Pancreas (tissue), 10 donors: ENCODE measurements at regions not wholly inside any gene's neighbourhood (a gene's known extent, or its start where the extent isn't known, plus 50 kb on each side); places are given as distances from the start of the nearest gene placed in this dataset.

Source experiments
- ATAC-seq, 4 donors: fragments of 200-7000 bp; cut with Tn5 transposase; one replicate each; pipeline versions ENCODE4 v1.8.0 to v1.9.1; 2020; ENCODE audit warnings: mild to moderate bottlenecking in 4 of 4, moderate library complexity in 4 of 4
- DNase-seq, 6 donors: peaks; one replicate each; pipeline ENCODE4 v3.0.0-alpha.2; 2020
- FAIRE-seq: peaks from 2 replicates; lab custom pipeline; 2012; peaks lifted over from hg19 to GRCh38; lab: Jason Lieb, UNC
- H3K27ac ChIP-seq, 4 donors: fragments of 200-600 bp; sonication (generic); 1 replicate in 3 of 4; 2 replicates in 1 of 4; pipeline versions ENCODE4 v1.5.0 to v1.8.0; 2020
- H3K27me3 ChIP-seq, 4 donors: fragments of 200-600 bp; one replicate each; pipeline ENCODE4 v1.8.0; 2021
- H3K36me3 ChIP-seq, 3 donors: fragments of 200-600 bp; sonication (generic) in 1 of 3; one replicate each; pipeline versions ENCODE4 v1.5.0 to v1.8.0; 2020 to 2021
- H3K4me1 ChIP-seq, 3 donors: fragments of 200-600 bp; one replicate each; pipeline ENCODE4 v1.8.0; 2021
- H3K4me3 ChIP-seq, 4 donors: fragments of 200-600 bp; sonication (generic) in 2 of 4; one replicate each; pipeline versions ENCODE4 v1.5.0 to v1.8.0; 2020 to 2021
- H3K9me3 ChIP-seq, 4 donors: fragments of 200-600 bp; one replicate each; pipeline ENCODE4 v1.8.0; 2021
- CTCF ChIP-seq, 4 donors: fragments of 200-600 bp; sonication (generic) in 3 of 4; IDR thresholded peaks; one replicate each; pipeline versions ENCODE4 v1.5.0 to v1.8.0; 2021; ENCODE audit warnings: antibody characterized with exemption in 4 of 4
- WGBS, 2 donors: extraction: QIAGEN DNeasy Blood & Tissue Kit; methylation state at CpG; one replicate each; pipeline ENCODE4 v1.1.7; 2013; 5-methylcytosine and 5-hydroxymethylcytosine counted together
- intact Hi-C, 3 donors: fragments of 100-400 bp; cut with DNase I; formaldehyde crosslinking; loops; one replicate each; pipeline versions ENCODE4 v1.11.1 to v1.14.2; 2022
- donor health status: healthy with polysubstance abuse.
- donor health status: DM: no; HTN: no; CAD: no; lungs with moderate emphysema.
- donor health status: DM: no; HTN: no; CAD: no.
- donor health status: control.
- donor health status: control.
- donor health status: Bipolar disorder and iron deficiency.
- donor health status: DM: yes; HTN: yes; CAD: no.
- donor health status: DM: no; HTN: no; CAD: no.
- donor health status: DM: no; HTN: no; CAD: no.
- donor health status: DM: yes; HTN: yes; CAD: no.

- no peak for TF ChIP-seq CTCF (IDR thresholded peaks at IDR 0.05)
- no peaks in the 10 kb centered on the region for H3K4me1 ChIP-seq
- H3K36me3 ChIP-seq, result no peaks in the 10 kb centered on the region
- H3K9me3 ChIP-seq, result no peaks in the 10 kb centered on the region
- FAIRE-seq (no peak), DNase-seq (no peak), ATAC-seq (no peak)
- no peak overlapping the region for H3K4me3 ChIP-seq
- intact Hi-C loops, result no loop called here
- H3K27ac ChIP-seq, result no peak overlapping the region
- H3K27me3 ChIP-seq, result no peaks in the 10 kb centered on the region
Measured at GRCh38 chr18:25449046-25449445, 97.1 kb upstream of the ZNF521 start.

GRCh38 chr18:25446972-25447371, 95.0 kb upstream of the ZNF521 start:
- no peak overlapping the region for H3K27ac ChIP-seq
- ATAC-seq, result no peak
- no peaks in the 10 kb centered on the region for H3K27me3 ChIP-seq
- FAIRE-seq, result no peak
- intact Hi-C loops, result no loop called here
- no peak for DNase-seq
- H3K9me3 ChIP-seq, result no peaks in the 10 kb centered on the region
- H3K4me1 ChIP-seq, result no peaks in the 10 kb centered on the region
- H3K4me3 ChIP-seq, result no peak overlapping the region
- TF ChIP-seq CTCF (IDR thresholded peaks at IDR 0.05), result no peak
- no peaks in the 10 kb centered on the region for H3K36me3 ChIP-seq
- 26 to 38% methylated on average over 3 of the region's 3 CpGs for WGBS, 2 donors

GRCh38 chr18:25445430-25445829, 93.5 kb upstream of the ZNF521 start:
- no peak for FAIRE-seq
- DNase-seq, result no peak
- no peaks in the 10 kb centered on the region for H3K36me3 ChIP-seq
- no peaks in the 10 kb centered on the region for H3K4me1 ChIP-seq
- no peaks in the 10 kb centered on the region for H3K27me3 ChIP-seq
- intact Hi-C loops, result no loop called here
- no peak overlapping the region for H3K27ac ChIP-seq
- H3K4me3 ChIP-seq, result no peak overlapping the region
- no peaks in the 10 kb centered on the region for H3K9me3 ChIP-seq
- ATAC-seq, result no peak
- no peak for TF ChIP-seq CTCF (IDR thresholded peaks at IDR 0.05)
- 67 to 72% methylated on average over 5 of the region's 5 CpGs for WGBS, 2 donors

GRCh38 chr18:25443776-25444175, 91.8 kb upstream of the ZNF521 start:
- intact Hi-C loops, result no loop called here
- H3K9me3 ChIP-seq, result no peaks in the 10 kb centered on the region
- H3K36me3 ChIP-seq, result no peaks in the 10 kb centered on the region
- H3K27ac ChIP-seq, result no peak overlapping the region
- FAIRE-seq (no peak), ATAC-seq (no peak), DNase-seq (no peak)
- TF ChIP-seq CTCF (IDR thresholded peaks at IDR 0.05), result no peak
- no peaks in the 10 kb centered on the region for H3K4me1 ChIP-seq
- no peak overlapping the region for H3K4me3 ChIP-seq
- no peaks in the 10 kb centered on the region for H3K27me3 ChIP-seq

- TF ChIP-seq CTCF (IDR thresholded peaks at IDR 0.05), result no peak
- Histone ChIP-seq H3K4me1 (no peaks in the 10 kb centered on the region), H3K36me3 (no peaks in the 10 kb centered on the region), H3K27ac (no peak overlapping the region), H3K4me3 (no peak overlapping the region), H3K9me3 (no peaks in the 10 kb centered on the region), H3K27me3 (no peaks in the 10 kb centered on the region)
- DNase-seq, result no peak
- no peak for ATAC-seq
- 39 to 43% methylated on average over 3 of the region's 3 CpGs for WGBS, 2 donors
- intact Hi-C loops, result no loop called here
- FAIRE-seq, result no peak
Measured at GRCh38 chr18:25435149-25435782, 83.3 kb upstream of the ZNF521 start.
